HEK293T (cell line): ENCODE measurements at regions not wholly inside any gene's neighbourhood (a gene's known extent, or its start where the extent isn't known, plus 50 kb on each side); places are given as distances from the start of the nearest gene placed in this dataset.

Experiments
- CTCF ChIA-PET: fragments of 350-600 bp; formaldehyde crosslinking; extraction: SDS; loops from one replicate; lab custom pipeline; 2021; ENCODE audit warnings: antibody characterized with exemption, inconsistent platforms; lab: Yijun Ruan, JAX
- POLR2A ChIA-PET: fragments of 350-600 bp; formaldehyde crosslinking; extraction: SDS; loops from one replicate; lab custom pipeline; 2020; ENCODE audit warnings: antibody characterized with exemption, inconsistent platforms; lab: Yijun Ruan, JAX
- DNase-seq: peaks from one replicate; pipeline ENCODE4 v3.0.0; 2012; ENCODE audit warnings: mixed read lengths; ENCODE audit errors: extremely low spot score
- ARNT ChIP-seq: fragments of 450-650 bp; IDR thresholded peaks from 2 replicates; pipeline ENCODE4 v1.6.1; 2017; ENCODE audit warnings: mild to moderate bottlenecking
- BHLHE40 ChIP-seq: fragments of 450-650 bp; IDR thresholded peaks from 2 replicates; pipeline ENCODE4 v1.6.1; 2016; ENCODE audit warnings: mild to moderate bottlenecking, moderate library complexity, borderline replicate concordance
- CTBP1 ChIP-seq: fragments of 450-650 bp; IDR thresholded peaks from 2 replicates; pipeline ENCODE4 v1.6.1; 2016; ENCODE audit warnings: borderline replicate concordance
- ELF4 ChIP-seq: fragments of 450-650 bp; IDR thresholded peaks from 2 replicates; pipeline ENCODE4 v1.6.1; 2017; ENCODE audit warnings: antibody characterized with exemption
- FOXA1 ChIP-seq: fragments of 450-650 bp; IDR thresholded peaks from 2 replicates; pipeline ENCODE4 v1.6.1; 2016; ENCODE audit warnings: mild to moderate bottlenecking
- FOXK2 ChIP-seq: fragments of 450-650 bp; IDR thresholded peaks from 2 replicates; pipeline ENCODE4 v1.6.1; 2016; ENCODE audit warnings: mild to moderate bottlenecking
- FOXM1 ChIP-seq: fragments of 450-650 bp; IDR thresholded peaks from 2 replicates; pipeline ENCODE4 v1.6.1; 2017; ENCODE audit warnings: mild to moderate bottlenecking, borderline replicate concordance
- HDGF ChIP-seq: fragments of 450-650 bp; IDR thresholded peaks from 2 replicates; pipeline ENCODE4 v1.6.1; 2017; ENCODE audit warnings: antibody characterized with exemption, borderline replicate concordance
- L3MBTL2 ChIP-seq: fragments of 450-650 bp; conservative IDR thresholded peaks from 2 replicates; pipeline ENCODE4 v1.6.1; 2016; ENCODE audit warnings: mild to moderate bottlenecking
- LEF1 ChIP-seq: fragments of 450-650 bp; IDR thresholded peaks from 2 replicates; pipeline ENCODE4 v1.6.1; 2017; ENCODE audit warnings: mild to moderate bottlenecking, borderline replicate concordance
- NFRKB ChIP-seq: fragments of 450-650 bp; IDR thresholded peaks from 2 replicates; pipeline ENCODE4 v1.6.1; 2016; ENCODE audit warnings: mild to moderate bottlenecking, moderate library complexity
- SP1 ChIP-seq: fragments of 450-650 bp; IDR thresholded peaks from 2 replicates; pipeline ENCODE4 v1.6.1; 2017
- SUZ12 ChIP-seq: fragments of 450-650 bp; IDR thresholded peaks from 2 replicates; pipeline ENCODE4 v1.6.1; 2016; ENCODE audit warnings: mild to moderate bottlenecking
- TARDBP ChIP-seq: fragments of 450-650 bp; IDR thresholded peaks from 2 replicates; pipeline ENCODE4 v1.6.1; 2016
- ZNF384 ChIP-seq: fragments of 450-650 bp; IDR thresholded peaks from 2 replicates; pipeline ENCODE4 v1.6.1; 2016
- TF ChIP-seq, protein P1 (sequence below): fragments of 450-650 bp; IDR thresholded peaks from 2 replicates; pipeline ENCODE4 v1.6.1; 2016

DNA sequence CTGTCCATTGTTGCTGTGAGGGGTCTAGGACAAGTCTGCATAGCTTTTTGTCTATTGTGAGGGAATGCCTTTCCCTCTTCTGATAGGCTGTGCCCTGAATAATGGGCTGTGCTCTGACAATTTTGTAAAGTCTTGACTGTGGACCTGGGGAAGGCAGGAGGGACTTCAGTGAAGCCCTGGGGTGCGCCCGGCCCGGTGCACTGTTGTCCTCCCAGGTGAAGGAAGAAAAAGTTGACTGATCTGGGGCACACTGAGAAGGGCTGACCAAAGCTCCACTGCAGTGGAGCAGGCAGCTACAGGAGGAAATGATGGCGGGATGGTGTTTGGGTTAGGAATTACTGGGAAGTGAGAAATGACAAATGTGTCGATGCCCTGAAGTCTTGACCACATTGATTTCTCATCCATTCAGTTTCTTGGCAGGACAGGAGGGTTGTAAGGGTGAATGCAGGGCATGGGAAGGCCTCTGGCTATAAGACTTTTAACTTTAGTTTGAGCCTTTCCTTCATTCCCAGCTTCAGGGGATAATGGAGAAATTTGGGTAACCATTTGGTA, 224.0 kb upstream of the CST7 start:
- ChIA-PET CTCF (no interaction called here), POLR2A (no interaction called here)
- TF ChIP-seq SP1 (no peak), ELF4 (no peak), LEF1 (no peak), TARDBP (no peak)
- TF ChIP-seq, protein P1, sequence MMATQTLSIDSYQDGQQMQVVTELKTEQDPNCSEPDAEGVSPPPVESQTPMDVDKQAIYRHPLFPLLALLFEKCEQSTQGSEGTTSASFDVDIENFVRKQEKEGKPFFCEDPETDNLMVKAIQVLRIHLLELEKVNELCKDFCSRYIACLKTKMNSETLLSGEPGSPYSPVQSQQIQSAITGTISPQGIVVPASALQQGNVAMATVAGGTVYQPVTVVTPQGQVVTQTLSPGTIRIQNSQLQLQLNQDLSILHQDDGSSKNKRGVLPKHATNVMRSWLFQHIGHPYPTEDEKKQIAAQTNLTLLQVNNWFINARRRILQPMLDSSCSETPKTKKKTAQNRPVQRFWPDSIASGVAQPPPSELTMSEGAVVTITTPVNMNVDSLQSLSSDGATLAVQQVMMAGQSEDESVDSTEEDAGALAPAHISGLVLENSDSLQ, result no peak
- DNase-seq, result no peak

DNA sequence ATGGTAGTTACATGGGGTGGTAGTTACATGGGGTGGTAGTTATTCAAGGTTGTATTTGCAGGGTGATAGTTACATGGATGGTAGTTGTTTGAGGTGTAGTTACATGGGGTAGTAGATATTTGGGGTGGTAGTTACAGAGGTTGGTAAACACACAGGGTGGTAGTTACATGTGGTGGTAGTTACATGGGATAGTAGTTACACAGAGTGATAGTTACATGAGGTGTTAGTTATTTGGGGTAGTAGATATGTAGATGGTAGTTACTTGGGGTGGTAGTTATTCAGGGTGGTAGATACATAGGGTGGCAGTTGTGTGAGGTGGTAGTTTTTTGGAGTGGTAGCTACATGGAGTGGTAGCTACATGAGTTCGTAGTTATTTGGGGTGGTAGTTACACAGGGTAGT, 221.3 kb upstream of the CST7 start:
- ChIA-PET CTCF (no interaction called here), POLR2A (no interaction called here)
- TF ChIP-seq, protein P1, result no peak
- TF ChIP-seq TARDBP (no peak), FOXM1 (no peak), HDGF (no peak), ELF4 (no peak), CTBP1 (no peak), ZNF384 (no peak), SP1 (no peak), NFRKB (no peak), FOXK2 (no peak)
- no peak for DNase-seq

DNA sequence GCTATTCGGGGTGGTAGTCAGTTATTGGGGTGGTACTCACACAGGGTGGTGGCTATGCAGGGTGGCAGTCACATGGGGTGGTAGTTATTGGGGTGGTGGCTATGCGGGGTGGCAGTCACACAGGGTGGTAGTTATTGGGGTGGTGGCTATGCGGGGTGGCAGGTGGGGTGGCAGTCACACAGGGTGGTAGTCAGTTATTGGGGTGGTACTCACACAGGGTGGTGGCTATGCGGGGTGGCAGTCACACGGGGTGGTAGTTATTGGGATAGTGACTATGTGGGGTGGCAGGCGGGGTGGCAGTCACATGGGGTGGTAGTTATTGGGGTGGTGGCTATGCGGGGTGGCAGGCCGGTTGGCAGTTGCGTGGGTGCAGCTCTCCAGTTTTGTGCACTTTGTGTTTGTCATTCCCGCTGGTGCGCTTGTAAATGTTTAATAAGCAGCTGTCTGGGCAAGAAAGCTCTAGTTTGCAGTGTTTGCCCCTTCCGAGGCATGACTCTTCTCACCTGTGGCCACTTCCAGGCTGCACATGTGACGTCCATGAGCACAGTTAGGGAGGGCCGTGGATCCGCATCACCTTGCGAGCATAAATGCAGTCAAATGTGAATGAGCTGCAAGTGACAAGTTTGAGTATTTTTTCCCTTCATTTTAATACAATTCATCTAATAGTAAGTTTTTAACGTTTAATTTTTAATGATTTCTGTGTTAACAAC, 219.0 kb upstream of the CST7 start:
- ChIA-PET CTCF (no interaction called here), POLR2A (no interaction called here)
- TF ChIP-seq SP1, result no peak
- no peak for TF ChIP-seq BHLHE40
- no peak for TF ChIP-seq ZNF384
- TF ChIP-seq L3MBTL2, result no peak
- TF ChIP-seq LEF1, result no peak
- no peak for TF ChIP-seq NFRKB
- TF ChIP-seq ELF4, result no peak
- TF ChIP-seq FOXK2, result no peak
- no peak for TF ChIP-seq SUZ12
- no peak for TF ChIP-seq HDGF
- TF ChIP-seq CTBP1, result no peak
- TF ChIP-seq, protein P1, result no peak
- no peak for TF ChIP-seq FOXM1
- no peak for TF ChIP-seq FOXA1
- TF ChIP-seq ARNT, result no peak
- no peak for TF ChIP-seq TARDBP
- no peak for DNase-seq

DNA sequence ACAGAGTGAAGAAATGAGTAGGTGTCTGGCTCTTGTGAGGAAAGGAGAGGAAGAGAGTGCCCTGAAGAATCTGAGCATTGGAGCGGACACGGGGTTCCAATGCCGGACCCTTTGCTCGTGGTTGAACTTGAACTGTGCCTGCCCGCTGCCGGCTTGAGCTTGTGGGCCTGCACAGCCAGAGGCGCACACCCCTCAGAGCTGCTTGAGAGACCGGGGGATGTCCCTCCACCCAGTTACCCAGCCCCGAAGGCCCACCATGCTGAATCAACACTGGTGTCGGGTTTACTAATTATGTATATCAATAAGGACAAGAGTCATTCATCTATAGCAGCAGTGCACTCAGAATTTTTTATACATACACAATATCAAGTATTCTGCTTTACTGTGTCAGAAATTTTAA, 218.3 kb upstream of the CST7 start:
- ChIA-PET CTCF (no interaction called here), POLR2A (no interaction called here)
- DNase-seq, result no peak
- no peak for TF ChIP-seq FOXK2
- no peak for TF ChIP-seq BHLHE40
- no peak for TF ChIP-seq SP1
- TF ChIP-seq CTBP1, result no peak

DNA sequence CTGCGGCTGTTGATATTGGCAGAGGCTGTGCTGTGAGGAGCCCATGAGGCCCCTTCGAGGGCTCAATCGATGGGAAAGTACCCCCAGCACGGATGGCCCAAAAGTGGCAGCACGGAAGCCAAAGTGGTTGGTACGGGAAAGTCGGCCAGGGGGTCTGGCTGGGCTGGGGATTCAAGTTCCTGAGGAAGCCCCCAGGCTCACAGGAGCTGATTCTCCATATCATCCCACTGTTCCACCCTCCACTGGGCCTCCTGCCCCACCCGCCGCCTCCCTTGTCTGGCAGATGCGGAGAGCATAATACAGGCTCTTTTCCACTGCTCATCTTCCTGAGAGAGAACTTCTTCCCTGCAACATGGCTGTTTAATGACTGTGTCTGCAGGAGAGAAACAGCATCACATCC, 217.8 kb upstream of the CST7 start:
- ChIA-PET POLR2A (no interaction called here), CTCF (no interaction called here)
- TF ChIP-seq, protein P1, result no peak
- no peak for TF ChIP-seq L3MBTL2
- TF ChIP-seq BHLHE40, result no peak
- TF ChIP-seq FOXK2, result no peak
- TF ChIP-seq ARNT, result no peak
- TF ChIP-seq ZNF384, result no peak
- no peak for TF ChIP-seq ELF4
- TF ChIP-seq FOXA1, result no peak
- no peak for TF ChIP-seq TARDBP
- no peak for TF ChIP-seq CTBP1
- TF ChIP-seq SP1, result no peak
- TF ChIP-seq FOXM1, result no peak
- DNase-seq, result no peak

DNA sequence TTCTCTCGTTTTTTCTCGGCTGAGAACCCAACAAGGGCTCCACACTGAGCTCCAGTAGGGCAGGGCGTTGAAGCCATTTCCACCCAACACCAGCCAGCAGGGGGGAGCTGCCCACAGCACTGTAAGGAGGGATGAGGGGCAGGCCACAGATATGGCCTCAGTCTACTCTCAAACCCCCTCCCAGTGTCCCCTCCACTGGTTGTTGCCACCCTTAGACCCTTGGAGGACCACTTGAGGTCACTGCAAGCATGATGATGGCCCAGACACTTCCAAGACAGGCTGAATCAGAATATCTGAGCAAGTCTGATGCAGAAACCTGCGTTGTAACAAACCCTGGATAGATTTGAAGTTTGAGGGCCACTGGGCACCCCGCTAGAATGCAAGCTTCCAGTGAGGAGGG, 217.0 kb upstream of the CST7 start:
- DNase-seq, result no peak
- TF ChIP-seq NFRKB (no peak), TARDBP (no peak), BHLHE40 (no peak), FOXM1 (no peak), FOXA1 (no peak), L3MBTL2 (no peak), SP1 (no peak), SUZ12 (no peak), ZNF384 (no peak), HDGF (no peak), ELF4 (no peak), FOXK2 (no peak), CTBP1 (no peak), ARNT (no peak), LEF1 (no peak)
- TF ChIP-seq, protein P1, result no peak
- ChIA-PET POLR2A (no interaction called here), CTCF (no interaction called here)
